Prostate gland (tissue), 2 donors: ENCODE measurements at regions not wholly inside any gene's neighbourhood (a gene's known extent, or its start where the extent isn't known, plus 50 kb on each side); places are given as distances from the start of the nearest gene placed in this dataset.

ENCODE experiments used
- DNase-seq: peaks from one replicate; pipeline ENCODE4 v3.0.0-alpha.2; 2019; ENCODE audit warnings: low spot score
- H3K27ac ChIP-seq, 2 donors: fragments of 200-600 bp; sonication (generic); 2 replicates each; pipeline ENCODE4 v1.5.1; 2017 to 2019
- H3K27me3 ChIP-seq: fragments of 200-600 bp; sonication (generic); replicated peaks from 2 replicates; pipeline ENCODE4 v1.5.1; 2019; ENCODE audit not compliant: insufficient read depth
- H3K36me3 ChIP-seq, 2 donors: fragments of 200-600 bp; sonication (generic); 1 replicate in 1 of 2; 2 replicates in 1 of 2; pipeline versions ENCODE4 v1.5.1 to v1.8.1; 2017 to 2019
- H3K4me1 ChIP-seq: fragments of 200-600 bp; sonication (generic); replicated peaks from 2 replicates; pipeline ENCODE4 v1.5.1; 2019
- H3K4me3 ChIP-seq, 2 donors: fragments of 200-600 bp; sonication (generic); 2 replicates each; pipeline ENCODE4 v1.5.1; 2017 to 2019
- H3K9me3 ChIP-seq: fragments of 200-600 bp; sonication (generic); 2 replicates; pipeline ENCODE4 v1.5.1; 2017
- POLR2A ChIP-seq: fragments of 450-650 bp; IDR thresholded peaks from one replicate; pipeline ENCODE4 v1.6.1; 2016; ENCODE audit warnings: antibody characterized with exemption, mild to moderate bottlenecking
- POLR2AphosphoS5 ChIP-seq: sonication (generic); formaldehyde crosslinking; IDR thresholded peaks from one replicate; pipeline ENCODE4 v1.6.1; 2017; ENCODE audit warnings: antibody characterized with exemption
- WGBS: methylation state at CpG from one replicate; pipeline ENCODE4 v1.1.5; 2018; 5-methylcytosine and 5-hydroxymethylcytosine counted together
- intact Hi-C: fragments of 100-400 bp; cut with DNase I; formaldehyde crosslinking; loops from one replicate; pipeline ENCODE4 v1.14.2; 2022
- TF ChIP-seq, protein P1 (sequence below), 4 experiments: fragments of 200-600 bp in 2 of 4; fragments of 450-650 bp in 2 of 4; sonication (generic) in 2 of 4; IDR thresholded peaks; 1 replicate in 3 of 4; 2 replicates in 1 of 4; pipeline ENCODE4 v1.5.1; 2016 to 2019; ENCODE audit warnings: antibody characterized with exemption in 4 of 4, mild to moderate bottlenecking in 2 of 4, moderate library complexity in 2 of 4

GRCh38 chr22:49449811-49450446 is 377.7 kb downstream of the BRD1 start:
- Histone ChIP-seq H3K36me3 (no peaks in the 10 kb centered on the region), H3K27ac (no peak overlapping the region), H3K4me1 (no peaks in the 10 kb centered on the region), H3K27me3 (peaks cover 15% of the 10 kb centered on the region), H3K4me3 (no peak overlapping the region), H3K9me3 (no peaks in the 10 kb centered on the region)
- TF ChIP-seq POLR2A (no peak), POLR2AphosphoS5 (no peak)
- TF ChIP-seq, protein P1, sequence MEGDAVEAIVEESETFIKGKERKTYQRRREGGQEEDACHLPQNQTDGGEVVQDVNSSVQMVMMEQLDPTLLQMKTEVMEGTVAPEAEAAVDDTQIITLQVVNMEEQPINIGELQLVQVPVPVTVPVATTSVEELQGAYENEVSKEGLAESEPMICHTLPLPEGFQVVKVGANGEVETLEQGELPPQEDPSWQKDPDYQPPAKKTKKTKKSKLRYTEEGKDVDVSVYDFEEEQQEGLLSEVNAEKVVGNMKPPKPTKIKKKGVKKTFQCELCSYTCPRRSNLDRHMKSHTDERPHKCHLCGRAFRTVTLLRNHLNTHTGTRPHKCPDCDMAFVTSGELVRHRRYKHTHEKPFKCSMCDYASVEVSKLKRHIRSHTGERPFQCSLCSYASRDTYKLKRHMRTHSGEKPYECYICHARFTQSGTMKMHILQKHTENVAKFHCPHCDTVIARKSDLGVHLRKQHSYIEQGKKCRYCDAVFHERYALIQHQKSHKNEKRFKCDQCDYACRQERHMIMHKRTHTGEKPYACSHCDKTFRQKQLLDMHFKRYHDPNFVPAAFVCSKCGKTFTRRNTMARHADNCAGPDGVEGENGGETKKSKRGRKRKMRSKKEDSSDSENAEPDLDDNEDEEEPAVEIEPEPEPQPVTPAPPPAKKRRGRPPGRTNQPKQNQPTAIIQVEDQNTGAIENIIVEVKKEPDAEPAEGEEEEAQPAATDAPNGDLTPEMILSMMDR (IDR thresholded peaks at IDR 0.05): no peak
- no peak for DNase-seq
- intact Hi-C loops: no loop called here
- 8% methylated on average over 37 of the region's 38 CpGs for WGBS

DNA sequence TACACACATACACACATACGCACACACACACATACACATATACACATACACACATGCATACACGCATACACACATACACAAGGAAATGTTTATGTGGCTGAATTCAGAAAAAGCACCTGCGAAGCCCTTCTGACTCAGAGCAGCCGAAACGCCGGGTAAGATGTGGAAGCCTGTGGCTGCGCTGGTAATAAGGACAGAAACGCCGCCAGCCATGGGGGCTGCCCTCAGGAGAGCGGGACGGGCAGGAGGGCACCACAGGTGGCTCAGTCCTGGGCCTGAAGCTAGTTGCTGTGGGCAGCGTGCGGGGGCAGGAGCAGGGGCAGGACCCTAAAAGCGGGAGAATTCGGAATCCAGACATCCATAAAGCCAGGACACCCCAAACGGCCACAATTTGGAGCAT is 378.3 kb downstream of the BRD1 start:
- intact Hi-C loops: no loop called here
- DNase-seq: no peak
- H3K9me3 ChIP-seq: no peaks in the 10 kb centered on the region
- no peaks in the 10 kb centered on the region for H3K36me3 ChIP-seq
- no peak overlapping the region for H3K4me3 ChIP-seq
- WGBS: 71% methylated on average over 16 of the region's 16 CpGs
- H3K4me1 ChIP-seq: no peaks in the 10 kb centered on the region
- TF ChIP-seq POLR2AphosphoS5 (no peak), POLR2A (no peak)
- TF ChIP-seq, protein P1 (IDR thresholded peaks at IDR 0.05): no peak
- H3K27me3 ChIP-seq: peaks cover 15% of the 10 kb centered on the region
- H3K27ac ChIP-seq: no peak overlapping the region

DNA sequence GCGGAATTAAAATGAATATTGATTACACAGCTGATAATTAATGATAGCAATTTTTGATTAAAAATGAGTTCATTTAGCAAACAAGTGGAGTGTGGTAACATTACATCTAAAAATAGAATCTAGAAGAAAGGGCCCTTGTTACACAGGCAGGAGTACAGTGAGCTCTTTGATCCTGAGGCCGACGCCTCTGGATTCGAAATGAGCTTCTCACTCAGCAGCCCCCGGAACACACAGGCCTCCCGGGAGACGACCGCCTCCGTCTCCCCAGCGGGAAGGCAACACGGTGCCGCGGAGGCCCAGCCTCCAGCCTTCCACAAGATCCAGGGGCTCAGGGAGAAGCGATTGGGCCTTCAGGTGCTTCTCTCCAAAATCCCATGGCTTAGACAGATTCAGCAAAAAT is 379.1 kb downstream of the BRD1 start:
- TF ChIP-seq POLR2A (no peak), POLR2AphosphoS5 (no peak)
- TF ChIP-seq, protein P1 (IDR thresholded peaks at IDR 0.05): no peak
- H3K27me3 ChIP-seq: peaks cover 15% of the 10 kb centered on the region

GRCh38 chr22:49447837-49448236 is 379.8 kb downstream of the BRD1 start:
- DNase-seq: no peak
- H3K27ac ChIP-seq: no peak overlapping the region
- no peaks in the 10 kb centered on the region for H3K9me3 ChIP-seq
- intact Hi-C loops: no loop called here
- WGBS: 84% methylated on average over 13 of the region's 13 CpGs
- no peaks in the 10 kb centered on the region for H3K36me3 ChIP-seq
- H3K4me3 ChIP-seq: no peak overlapping the region
- H3K4me1 ChIP-seq: no peaks in the 10 kb centered on the region
- H3K27me3 ChIP-seq: peaks cover 15% of the 10 kb centered on the region
- TF ChIP-seq POLR2A (no peak), POLR2AphosphoS5 (no peak)
- TF ChIP-seq, protein P1 (IDR thresholded peaks at IDR 0.05): no peak

More for the DNA sequence above, 379.1 kb downstream of the BRD1 start:
- Histone ChIP-seq H3K36me3 (no peaks in the 10 kb centered on the region), H3K27ac (no peak overlapping the region), H3K9me3 (no peaks in the 10 kb centered on the region), H3K4me1 (no peaks in the 10 kb centered on the region), H3K4me3 (no peak overlapping the region)
- 36% methylated on average over 14 of the region's 14 CpGs for WGBS
- intact Hi-C loops: no loop called here
- no peak for DNase-seq
